NCI-H1417 (cell line): ENCODE measurements at regions not wholly inside any gene's neighbourhood (a gene's known extent, or its start where the extent isn't known, plus 50 kb on each side); places are given as distances from the start of the nearest gene placed in this dataset.
A peak's percentile ranks its signal among the peaks of the same experiment; 100 is the strongest.

Source experiments
- DNase-seq, 3 experiments: peaks; one replicate each; lab custom pipeline; 2025; lab: John Stamatoyannopoulos, UW

DNA sequence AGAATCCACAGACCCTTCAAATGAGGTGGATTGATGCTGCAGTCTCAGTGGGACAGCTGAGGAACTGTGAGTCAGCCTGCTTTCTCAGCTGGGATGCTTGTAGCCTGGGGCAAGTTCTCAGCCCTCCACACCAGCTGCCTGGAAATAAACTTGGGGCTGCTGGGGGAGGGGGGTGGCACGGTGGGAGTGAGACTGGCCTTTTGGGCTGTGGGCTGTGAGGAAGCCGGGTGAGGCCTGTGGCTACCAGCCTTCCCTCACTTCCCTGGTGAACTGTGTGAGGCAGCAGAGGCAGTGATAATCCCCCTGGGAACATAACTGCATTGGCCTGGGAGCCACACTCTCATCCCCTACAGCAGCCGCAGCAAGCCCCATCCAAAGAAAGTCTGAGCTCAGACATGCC is 114.5 kb upstream of the GUCY1A1 start:
- no peak for DNase-seq

DNA sequence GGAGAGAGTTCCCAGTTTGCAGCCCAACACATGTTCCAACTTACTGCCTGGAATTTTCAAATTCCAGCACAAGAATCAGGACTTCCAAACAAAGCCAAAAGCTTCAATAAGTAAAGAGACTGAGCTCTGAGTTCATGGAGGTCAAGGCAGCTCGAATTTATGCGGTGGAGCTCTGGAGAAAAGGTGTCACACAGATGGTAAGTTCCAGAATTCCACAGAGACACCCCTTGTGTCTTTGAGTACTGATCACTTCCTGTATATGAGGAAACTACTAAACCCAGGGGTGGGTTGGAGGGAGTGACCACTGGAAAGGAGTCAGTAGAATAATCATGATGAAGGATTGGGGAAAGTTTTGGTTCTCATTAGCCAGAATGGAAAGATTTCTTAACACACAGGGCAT is 118.5 kb upstream of the GUCY1A1 start:
- DNase-seq: no peak

DNA sequence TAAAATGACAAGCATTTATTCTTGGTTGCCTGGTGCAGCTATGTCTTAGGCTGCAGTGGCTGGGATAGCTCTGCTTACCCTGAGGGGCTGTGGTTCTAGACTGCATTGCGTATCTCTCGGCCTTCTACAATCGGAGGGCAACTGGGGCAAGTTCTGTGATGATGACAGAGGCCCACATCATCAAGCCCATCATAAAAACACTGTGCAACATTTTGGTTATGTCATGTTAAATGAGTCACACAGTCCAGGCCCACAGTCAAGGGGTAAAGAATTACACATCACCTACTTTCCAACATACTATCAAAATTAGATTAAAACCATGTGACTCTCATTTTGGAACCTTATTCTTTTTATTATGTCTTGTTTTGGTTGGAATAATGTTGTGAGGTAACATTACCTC is 120.2 kb upstream of the GUCY1A1 start:
- DNase-seq: no peak

DNA sequence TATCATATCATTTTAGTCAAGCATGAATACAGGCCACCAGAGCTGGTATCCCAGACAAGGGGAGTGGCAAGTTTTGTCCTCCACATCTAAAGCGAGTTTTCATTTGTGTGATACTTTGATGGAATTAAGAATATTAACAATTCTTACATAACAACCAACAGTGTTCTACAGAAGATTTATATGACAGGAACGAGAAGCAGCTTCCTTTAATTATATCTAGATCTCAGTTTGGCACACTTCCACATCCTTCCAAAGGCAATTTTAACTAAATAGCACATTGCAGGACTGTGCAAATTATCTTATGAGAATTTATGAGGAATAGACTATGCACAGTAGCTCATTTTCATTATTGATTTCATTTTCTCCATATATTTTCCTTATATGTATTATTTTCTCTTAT is 121.2 kb upstream of the GUCY1A1 start:
- DNase-seq: peak in 1 of 3 experiments; percentile 9

DNA sequence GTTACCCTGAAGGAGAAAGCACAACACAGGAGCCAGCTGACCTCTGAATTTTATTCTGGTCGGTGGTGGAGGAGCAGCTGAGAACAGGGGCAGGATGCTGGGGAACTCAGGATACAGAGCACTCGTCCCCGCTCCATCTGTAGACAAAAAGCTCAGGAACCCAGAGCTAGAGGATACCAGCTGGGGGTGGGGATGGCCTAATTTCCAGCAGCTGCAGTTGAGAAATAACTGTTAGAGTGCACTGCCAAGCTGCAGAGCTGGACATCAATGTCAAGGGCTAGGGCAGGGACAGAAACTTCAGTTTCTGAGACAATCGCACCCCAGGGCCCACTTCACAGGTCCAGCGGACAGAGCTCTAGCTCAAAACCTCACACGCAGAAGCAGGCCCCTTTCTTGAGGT is 122.1 kb upstream of the GUCY1A1 start:
- DNase-seq: no peak

DNA sequence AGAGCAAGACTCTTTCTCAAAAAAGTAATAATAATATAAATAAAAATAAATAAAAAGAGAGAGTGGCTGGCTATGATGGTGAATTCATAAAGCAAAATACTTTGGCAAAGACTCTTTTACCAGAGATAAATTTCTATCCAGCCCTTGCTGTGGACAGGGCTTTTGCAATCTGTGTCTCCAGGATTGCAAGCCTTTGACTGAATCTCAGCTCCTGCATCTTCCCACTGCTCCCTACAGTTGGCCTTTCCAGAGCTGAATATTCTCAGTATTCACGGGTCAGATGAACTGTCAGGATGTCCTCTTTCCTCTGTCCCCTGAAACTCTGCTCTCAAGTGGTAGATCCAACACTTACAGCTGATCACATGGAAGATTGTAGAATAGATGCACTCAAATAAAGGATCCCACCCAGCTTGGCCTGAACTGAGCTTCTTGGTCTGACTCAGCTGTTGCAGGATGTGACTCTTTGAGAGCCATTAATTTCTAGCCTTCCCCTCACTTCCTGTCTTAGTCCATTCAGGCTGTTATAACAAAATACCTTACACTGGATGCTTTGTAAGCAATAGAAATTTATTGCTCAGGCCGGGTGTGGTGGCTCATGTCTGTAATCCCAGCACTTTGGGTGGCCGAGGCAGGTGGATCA is 123.4 kb upstream of the GUCY1A1 start:
- no peak for DNase-seq

DNA sequence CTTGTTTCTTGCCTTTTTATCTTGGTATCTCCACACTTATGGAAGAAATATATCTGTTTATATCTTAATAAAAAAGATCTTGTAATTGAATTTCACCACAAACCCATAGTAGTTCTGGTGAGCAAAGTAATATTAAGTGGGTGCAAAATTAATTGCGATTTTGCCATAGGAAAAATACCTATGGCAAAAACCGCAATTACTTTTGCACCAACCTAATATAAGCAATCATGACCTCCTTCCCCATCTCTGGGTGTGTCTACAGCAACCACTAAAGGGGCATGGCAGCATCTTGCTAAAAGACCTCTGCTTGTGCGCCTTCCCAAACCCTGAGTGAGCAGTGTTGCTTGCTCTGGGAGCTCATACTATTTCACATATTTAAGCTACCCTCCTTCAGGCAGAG is 124.2 kb upstream of the GUCY1A1 start:
- DNase-seq: no peak

DNA sequence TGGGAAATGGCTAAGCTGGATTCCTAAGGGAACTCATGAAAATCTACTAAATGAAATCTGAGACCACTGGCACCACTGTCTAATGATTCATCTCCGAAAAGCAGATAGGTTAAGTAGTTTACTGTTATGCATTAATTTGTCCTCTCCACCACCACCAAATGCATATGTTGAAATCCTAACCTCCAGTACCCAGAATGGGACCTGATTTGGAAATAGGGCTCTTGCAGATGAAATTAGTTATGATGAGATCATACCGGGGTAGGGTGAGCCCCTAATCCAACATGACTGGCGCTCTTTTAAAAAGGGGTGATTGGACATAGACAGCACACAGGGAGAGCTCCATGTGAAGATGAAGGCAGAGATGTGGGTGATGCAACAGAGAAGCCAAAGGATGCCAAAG is 124.9 kb upstream of the GUCY1A1 start:
- DNase-seq: no peak

DNA sequence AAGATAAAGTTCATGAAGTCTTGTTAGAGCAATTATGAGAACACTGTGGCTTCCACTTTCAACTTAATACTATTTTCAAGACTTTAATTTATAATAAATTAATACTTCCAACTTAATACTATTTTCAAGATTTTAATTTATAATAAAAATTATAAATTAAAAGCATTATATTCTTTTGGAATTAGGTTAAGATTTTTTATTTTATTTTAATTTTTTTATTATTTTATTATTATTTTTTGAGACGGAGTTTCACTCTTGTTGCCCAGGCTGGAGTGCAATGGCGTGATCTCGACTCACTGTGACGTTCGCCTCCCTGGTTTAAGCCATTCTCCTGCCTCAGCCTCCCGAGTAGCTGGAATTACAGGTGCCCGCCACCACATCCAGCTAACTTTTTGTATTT is 126.0 kb upstream of the GUCY1A1 start:
- DNase-seq: no peak

DNA sequence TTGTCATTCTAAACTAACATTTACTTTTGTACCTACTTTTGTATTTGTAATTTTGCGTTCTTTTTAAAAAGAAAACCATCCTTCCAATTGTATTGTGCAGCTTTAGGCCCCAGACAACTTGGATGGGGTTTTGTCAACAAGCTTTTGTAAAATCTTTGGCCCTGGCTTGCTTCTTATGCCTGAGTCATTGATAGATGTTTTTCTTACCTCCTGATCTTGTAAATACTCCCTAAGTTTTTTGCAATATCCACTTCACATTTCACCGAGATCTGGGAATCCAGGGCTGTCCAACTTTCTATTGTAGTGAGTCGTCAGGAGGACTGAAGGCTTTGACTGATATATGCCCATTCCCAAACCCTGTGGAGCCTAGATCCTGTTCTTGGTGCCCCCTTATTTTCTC is 126.9 kb upstream of the GUCY1A1 start:
- DNase-seq: no peak

DNA sequence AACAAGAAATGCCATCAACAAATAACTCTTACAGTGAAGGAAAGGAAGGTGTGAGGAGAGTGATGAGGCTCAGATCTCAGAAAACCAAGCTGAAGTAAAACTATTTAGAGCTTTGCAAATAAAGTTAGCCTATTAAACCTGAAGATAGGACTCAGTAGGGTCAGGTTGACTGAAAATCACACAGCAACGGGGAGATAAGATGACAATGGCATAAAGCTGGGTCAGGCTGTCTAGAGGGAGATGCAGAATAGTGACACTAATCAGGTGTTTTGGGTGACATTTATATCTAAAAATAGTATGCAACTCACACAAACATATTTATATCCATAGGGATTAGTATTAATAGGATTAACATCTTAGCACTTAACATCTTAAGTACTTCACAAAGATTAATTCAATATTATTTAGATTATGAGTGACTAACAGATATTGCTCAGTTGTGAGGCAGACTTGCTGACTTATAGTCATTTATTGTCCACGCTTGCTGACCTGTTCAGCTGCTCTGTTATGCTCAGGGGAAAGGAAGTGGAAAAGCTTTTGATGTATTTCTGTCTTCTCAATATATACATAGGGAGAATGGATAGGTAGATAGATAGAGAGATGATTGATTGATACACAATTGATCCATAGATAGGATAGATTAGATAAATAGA is 130.7 kb upstream of the GUCY1A1 start:
- DNase-seq: no peak

DNA sequence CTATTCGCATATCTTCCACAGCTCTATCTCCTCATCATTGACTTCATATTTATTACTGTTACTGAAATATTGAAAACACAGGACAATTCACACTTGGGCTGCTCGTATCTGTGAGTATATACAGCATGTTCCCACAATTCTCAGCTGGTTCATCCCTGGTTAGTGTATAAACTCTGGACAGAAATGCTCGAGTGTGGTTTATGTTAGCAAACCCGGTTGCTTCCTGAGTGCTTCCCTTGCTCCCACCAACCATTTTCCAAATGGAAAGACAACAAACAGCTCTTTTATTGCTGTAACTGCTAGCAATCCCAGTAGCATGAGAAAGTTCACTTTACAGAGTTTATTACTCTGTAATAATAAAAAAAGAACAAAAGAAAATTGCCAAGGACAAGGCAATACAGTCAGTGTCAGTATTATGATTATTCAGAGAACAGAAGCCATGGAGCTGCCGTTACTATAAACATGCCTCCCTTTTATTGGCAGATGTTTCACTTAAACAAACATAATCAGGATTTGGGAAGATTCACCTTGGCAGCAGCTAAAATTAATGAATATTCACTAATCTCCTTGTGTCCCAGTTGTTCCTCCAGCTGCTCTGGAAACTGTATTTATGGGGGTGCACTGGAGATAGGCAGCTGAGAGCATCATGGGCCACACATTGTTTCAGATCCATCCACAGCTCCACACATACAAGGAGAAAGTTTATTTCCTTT is 134.1 kb upstream of the GUCY1A1 start:
- no peak for DNase-seq

DNA sequence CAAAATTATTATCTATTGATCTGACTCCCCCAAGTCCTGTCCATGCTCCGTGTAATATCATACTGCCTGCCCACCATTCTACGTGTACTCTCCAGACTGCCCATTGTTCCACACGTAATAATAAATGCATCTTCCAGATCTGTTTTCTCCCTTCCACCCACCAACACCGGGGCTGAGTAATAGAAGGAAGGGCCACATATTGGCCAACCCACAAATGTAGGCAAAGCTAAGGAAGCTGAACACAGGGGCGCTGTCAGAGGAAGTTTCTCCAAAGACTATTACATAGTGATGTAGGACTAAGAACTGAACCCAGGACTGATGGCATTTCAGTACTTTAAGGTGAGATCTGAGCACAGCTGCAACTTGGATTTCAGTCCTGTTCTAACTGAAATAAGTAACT is 135.8 kb upstream of the GUCY1A1 start:
- DNase-seq: peak in 1 of 3 experiments; percentile 66

DNA sequence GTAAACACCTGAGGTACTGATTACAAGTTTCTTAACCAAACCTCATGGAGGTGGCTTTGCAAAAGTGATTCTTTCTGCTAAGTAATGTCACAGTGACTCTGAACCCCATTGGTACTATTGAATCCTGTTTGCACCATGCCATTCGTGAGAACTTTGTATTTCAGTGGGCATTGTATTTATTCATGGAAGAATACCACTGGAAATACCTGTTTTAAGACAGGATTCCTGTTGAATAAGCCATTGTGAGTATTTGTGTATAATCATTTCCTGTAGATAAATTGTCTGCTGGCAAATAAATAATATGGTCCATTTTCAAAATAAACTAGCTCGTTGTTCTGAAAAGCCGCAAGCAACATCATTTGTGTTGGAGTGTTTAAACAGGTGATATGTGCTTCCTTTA is 136.4 kb upstream of the GUCY1A1 start:
- peak in 2 of 3 experiments; percentile 22 to 76 for DNase-seq

DNA sequence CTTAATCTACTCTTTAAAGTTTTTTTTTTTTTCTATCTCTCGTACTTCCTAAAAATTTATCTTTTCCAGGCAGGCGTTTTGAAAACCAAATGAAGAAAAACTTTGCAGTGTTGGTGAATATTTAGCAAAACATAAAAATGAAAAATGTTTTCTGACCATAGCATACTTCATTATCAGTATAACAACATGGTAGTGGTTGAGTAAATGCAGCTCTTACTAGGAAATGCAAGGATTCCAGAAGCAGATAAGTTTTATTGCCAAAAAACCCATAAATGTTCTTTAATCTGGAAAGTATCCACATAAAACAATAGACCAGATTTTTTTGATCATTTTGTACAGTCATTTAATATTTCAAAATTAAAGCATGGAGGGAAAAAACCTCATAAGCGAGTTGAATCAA is 136.9 kb upstream of the GUCY1A1 start:
- DNase-seq: no peak

DNA sequence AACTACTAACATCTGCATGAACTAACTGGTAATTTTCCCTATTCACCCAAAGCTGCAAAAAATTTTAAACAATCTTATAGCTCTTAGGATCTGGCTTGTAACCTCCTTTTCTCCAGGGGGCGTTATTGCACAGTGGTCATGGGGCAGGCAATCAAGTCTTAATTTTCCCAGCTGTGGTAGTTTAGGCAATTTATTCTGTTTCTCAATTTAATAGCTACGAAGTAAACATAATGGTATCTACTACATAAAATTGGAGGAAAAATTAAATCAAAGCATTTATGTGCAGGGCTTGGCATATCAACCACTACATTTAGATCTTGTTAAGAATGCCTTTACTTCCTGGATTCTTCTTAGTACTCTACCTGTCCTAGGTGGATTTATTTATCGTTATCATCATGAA is 137.4 kb upstream of the GUCY1A1 start:
- DNase-seq: no peak

DNA sequence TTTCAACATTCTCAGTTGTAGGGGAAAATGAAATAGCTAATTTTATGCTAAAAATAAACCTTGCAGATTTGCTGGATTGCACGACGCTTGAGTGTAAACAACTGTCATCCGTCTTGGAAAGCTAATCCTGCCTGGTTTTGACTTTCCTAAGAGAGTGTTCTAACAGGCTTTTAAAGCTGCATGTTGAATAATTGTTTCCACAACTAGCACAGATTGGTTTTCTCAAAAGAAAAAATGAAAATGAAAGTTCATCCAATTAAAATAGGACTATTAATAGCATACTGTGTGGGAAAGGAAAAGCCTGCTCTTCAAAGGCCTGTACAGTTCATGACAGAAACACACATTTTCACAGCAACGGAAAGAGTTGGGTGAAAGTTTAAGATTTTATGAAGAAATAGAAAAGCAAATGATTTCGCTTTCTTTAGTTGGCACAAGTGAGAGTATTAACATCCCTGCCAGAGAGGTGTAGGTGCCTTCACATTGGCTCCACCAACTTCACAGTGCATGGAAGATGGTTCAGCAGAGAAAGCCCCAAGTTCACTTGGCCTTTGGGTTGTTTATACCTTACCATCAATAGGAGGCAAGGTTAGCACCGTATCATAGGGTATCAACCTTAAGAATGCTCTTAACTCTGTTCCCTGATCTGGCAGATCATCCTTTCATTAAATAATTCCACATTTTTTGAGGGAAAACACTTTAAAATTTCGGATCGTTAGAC is 140.0 kb upstream of the GUCY1A1 start:
- DNase-seq: no peak

DNA sequence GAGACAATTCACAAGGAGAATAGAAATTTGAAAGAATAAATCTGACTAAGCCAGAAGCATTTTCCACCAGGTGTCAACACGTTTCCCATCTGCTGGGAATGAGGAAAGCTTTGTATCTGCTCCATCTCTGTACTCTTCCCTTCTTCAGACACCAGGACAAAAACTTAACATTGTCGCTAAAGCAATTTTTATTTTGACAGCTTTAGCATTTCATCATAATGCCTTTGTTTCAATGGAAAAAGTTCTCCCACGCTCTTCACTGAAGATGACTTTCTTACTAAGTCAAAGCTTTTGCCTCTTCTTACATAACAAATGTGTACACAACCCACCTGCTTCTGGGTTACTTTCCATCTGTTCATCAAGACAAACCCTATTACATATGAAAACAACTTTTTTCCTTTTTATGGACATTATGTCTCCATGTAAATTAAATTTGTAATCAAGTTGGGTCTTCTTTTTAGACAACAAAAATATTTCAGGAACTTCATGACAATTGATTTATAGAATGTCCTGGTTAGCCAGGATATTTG is 141.7 kb upstream of the GUCY1A1 start:
- no peak for DNase-seq

DNA sequence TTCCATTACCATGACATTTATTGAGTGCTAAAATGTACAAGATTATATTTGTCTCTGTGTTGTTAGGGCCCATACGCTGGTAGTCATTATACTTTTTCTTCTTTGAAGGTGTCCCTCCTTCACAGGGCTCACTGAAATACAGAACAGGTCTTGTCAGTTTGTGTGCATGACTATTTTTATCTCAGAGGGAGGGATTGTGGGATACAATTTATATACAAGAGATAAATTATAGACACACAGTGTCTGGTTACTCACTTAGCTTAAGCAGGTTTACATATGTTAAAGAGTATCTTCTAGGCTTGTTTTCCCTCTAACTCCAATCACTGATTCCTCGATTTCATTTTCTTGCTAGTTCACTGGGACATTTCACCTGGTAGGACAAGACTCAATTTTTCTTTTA is 143.3 kb upstream of the GUCY1A1 start:
- DNase-seq: no peak

DNA sequence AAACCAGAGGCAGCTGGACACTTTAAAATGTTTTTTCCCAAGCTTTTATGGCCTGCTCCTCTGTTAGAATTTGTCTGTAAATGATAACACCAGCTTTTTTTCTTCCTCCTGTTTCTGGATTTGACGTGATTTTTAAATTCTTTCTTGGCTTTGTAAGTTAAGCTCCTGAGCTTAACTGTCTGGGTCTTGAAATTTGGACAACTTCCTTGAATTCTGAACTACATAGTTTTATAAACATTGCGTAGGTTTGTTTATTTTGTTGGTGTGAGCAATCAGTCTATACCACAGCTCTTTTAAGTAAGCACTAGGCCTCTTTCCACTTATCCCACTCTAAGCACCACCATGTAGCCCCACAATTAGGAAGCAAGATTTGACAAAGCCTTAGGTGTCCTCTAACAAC is 144.4 kb upstream of the GUCY1A1 start:
- no peak for DNase-seq

DNA sequence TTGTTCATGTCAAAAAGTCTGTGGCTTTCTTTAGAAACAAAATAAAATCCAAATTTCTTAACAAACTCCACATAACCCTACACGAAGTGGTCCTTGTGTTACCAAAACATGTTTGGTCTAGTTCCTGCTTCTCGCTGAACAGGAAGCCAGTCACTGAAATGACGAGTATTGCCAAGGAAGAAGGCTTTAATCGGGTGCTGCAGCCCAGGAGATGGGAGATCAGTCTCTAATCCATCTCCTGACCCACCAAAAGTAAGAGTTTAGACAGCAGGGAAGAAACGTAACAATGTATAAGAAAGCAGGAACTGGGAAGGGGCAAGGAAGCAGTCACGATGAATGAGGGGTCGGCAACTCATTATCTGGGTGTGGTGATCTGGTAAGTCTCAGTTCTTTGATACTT is 144.6 kb upstream of the MAP9 start:
- DNase-seq: no peak

DNA sequence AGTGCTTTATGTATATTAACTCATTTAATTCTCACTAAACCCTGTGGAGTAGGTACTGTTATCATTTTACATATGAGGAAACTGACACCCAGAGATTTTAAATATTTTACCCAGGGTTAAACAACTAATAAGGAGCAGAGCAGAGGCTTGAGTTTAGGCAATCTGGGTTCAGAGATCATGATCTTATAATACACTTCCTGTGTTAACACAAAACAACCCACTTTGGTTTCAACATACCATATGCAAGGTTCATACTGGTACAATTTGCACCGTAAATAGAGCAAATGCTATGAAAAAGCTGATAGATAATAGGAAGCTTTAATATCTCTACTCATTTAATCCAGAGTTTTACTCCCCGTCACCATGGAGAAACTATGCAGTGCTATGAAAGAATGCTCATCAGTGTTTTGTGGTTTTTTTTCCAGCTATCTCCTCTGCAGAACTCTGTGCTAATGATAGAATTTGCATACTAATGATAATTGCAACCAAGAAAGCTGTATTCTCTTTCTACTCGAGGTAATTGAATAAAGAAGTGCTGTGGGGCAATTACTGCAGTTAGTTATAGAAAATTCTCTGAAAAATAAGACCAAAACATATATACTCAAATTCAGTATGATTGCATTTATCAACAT is 138.8 kb upstream of the MAP9 start:
- DNase-seq: no peak
